Loucy (cell line): ENCODE measurements at regions not wholly inside any gene's neighbourhood (a gene's known extent, or its start where the extent isn't known, plus 50 kb on each side); places are given as distances from the start of the nearest gene placed in this dataset.

Experiments used
- EZH2phosphoT487 ChIP-seq: fragments of 200-600 bp; IDR thresholded peaks from 2 replicates; pipeline ENCODE4 v1.6.1; 2018; ENCODE audit warnings: antibody characterized with exemption, mild to moderate bottlenecking, moderate library complexity, borderline replicate concordance
- TF ChIP-seq, protein P1 (sequence below): fragments of 200-600 bp; sonication (generic); conservative IDR thresholded peaks from 2 replicates; pipeline ENCODE4 v1.5.1; 2014; ENCODE audit warnings: mild to moderate bottlenecking, antibody characterized with exemption, low read length

DNA sequence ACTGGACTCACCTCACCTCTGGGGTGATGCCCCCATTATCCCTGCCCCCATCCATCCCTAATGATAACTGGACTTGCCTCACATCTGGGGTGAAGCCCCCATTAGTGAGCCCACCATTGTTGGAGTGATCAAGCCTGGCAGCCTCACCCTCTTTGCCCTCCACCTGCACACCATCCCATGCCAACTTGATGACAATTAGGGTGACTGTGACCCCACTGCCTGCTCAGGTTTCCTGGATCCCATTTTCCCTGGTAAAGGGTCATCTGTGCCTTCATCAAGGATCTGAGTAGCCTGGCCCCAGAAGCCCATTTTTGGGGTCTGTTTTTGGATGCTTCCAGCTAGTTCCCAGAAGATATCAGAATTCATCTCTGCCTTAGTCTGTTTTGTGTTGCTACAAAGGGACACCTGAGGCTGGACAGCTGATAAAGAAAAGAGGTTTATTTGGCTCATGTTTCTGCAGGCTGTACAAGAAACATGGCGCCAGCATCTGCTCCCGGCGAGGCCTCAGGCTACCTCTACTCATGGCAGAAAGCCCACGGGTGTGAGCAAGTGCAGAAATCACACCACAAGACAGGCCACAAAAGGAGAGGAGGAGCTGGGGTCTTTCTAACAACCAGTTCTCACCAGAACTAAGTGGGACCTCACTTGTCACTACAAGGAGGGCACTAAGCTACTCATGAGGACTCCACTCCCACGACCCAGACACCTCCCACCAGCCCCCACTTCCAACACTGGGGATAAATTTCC lies 196.4 kb upstream of the TWIST2 start:
- TF ChIP-seq, protein P1, sequence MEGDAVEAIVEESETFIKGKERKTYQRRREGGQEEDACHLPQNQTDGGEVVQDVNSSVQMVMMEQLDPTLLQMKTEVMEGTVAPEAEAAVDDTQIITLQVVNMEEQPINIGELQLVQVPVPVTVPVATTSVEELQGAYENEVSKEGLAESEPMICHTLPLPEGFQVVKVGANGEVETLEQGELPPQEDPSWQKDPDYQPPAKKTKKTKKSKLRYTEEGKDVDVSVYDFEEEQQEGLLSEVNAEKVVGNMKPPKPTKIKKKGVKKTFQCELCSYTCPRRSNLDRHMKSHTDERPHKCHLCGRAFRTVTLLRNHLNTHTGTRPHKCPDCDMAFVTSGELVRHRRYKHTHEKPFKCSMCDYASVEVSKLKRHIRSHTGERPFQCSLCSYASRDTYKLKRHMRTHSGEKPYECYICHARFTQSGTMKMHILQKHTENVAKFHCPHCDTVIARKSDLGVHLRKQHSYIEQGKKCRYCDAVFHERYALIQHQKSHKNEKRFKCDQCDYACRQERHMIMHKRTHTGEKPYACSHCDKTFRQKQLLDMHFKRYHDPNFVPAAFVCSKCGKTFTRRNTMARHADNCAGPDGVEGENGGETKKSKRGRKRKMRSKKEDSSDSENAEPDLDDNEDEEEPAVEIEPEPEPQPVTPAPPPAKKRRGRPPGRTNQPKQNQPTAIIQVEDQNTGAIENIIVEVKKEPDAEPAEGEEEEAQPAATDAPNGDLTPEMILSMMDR, result no peak
- TF ChIP-seq EZH2phosphoT487, result no peak
